T-helper 1 cell treated with Interleukin-12 subunit alpha and Interleukin-12 subunit beta and Interleukin-4 antibody, amounts not matched to agents 30 ng/mL and 1 ng/mL, for 36 hours (primary cell): ENCODE measurements at regions not wholly inside any gene's neighbourhood (a gene's known extent, or its start where the extent isn't known, plus 50 kb on each side); places are given as distances from the start of the nearest gene placed in this dataset.

Experiments used
- intact Hi-C: fragments of 100-400 bp; cut with micrococcal nuclease; formaldehyde crosslinking; loops from one replicate; pipeline ENCODE4 v1.15.1; 2024

DNA sequence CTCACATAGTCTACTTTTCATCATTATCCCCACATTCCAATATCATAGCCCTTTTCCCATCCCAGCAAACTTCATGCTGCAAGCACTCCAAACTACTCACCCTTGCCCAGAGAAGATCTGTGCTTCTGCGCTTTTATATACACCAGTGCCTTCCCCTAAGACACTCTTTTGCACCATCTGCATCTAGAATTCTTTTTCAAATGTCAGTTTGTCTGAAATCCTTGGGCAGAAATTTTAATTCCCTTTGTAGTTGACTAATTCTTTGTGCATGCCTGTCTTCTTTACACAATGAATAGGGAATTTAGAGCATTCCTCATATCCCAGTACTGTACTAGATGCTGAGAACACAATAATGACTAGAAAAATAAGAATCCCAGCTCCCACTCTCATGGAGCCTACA, 298.9 kb downstream of the KCNN2 start:
- intact Hi-C loops, result no loop called here

DNA sequence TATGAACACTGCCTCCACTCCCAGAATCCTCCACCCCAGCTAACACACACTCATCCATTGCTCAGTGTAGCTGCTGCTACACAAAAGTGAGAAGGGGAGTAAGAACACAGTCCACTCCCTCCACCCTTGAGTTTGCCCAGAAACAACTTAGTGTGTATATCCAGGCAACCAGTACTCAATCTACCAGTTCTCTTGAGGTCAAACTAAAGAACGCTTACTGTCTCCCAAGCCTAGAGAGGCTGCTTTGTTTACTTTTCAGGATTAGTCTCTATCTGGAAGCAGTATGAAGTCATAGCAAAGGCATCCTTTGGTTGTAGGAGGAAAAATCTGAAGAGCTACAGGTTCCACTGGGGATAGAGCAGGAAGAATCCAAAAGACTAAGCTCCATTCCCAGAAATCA, 296.3 kb downstream of the KCNN2 start:
- intact Hi-C loops, result no loop called here

DNA sequence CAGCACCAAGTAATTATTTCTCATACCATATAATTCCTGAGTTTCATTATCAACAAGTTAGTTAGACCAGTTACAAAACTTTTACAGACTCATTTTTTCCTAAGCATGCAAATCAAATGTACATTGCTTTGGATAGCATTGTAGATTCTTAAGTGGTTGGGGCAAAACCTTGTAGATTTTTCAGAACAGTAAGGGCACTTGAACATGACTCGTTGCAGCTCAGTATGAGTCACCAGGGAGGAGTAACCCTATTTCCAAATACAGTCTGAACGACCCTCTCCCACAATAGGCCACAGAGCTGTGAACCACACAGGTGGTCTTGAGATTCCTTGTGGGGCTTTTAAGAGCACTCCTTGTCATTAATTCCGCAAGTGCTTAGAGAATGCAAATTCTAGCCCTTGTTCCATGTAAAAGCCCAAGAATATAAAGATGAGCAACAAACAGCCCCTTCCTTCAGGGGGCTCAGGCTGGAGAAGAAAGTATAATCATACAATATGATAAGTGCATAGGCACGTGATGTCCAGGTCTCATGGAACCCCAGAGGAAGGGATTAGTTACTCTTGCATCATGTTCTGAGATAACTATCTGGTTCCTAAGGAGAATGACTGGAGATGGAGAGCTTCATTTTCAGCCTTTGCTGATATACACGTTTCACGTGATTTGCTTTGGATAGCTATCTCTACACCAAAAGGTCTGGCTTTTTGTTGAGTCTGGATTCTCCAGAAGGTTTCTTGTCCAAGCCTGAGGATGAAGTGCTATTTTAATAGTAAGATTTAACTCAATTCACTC, 295.7 kb downstream of the KCNN2 start:
- intact Hi-C loops, result no loop called here

DNA sequence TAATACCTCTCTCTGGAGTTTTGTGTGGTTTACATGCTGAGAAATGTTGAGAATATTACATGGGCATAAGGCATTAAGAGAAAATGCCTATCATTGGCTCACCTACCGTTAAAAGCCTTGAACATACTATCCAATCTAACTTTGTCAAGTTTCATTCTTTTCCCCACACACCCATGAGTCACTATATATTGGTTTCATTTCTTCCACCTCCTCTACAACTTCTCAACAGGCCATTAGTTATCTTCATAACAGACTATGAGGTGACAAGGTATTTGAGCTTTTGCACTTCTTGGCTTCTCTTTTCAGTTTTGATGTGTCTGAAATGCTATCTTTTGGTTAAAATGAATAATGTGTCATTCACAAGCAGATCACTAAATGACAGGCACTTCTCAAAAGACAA, 288.0 kb downstream of the KCNN2 start:
- intact Hi-C loops, result no loop called here

DNA sequence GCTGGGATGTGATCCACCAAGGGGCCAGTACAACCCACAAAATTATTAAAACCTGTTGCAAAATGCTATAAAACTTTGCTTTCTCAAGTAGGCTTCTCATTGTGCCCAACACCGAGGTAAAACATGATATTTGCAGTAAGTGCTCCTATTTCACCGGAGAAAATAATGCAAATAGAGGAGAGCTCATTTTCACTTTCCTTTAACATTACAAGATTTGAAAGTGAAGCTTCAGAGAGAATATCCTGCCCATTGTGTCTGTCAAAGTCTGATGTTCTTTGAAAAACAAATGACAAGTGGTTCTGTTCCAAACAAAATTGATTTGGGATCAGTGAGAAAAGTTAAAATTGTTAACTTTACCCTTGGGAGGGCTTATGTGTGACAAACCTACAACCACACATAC, 287.1 kb downstream of the KCNN2 start:
- intact Hi-C loops, result no loop called here

DNA sequence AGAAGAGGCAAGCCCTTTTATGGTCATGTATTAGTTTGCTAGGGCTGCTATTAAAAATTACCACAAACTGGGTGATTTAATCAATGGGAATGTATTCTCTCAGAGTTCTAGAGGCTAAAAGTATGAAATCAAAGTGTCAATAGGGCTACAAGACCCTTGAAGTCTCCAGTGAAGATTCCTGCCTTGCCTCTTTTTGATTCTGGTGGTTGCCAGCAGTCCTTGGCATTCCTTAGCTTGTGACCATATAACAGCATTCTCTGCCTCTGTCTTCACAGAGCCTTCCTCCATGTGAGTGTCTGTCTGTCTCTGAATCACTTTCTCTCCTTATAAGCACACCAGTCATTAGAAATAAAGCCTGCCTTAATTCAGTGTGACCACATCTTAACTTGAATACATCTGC, 282.7 kb downstream of the KCNN2 start:
- intact Hi-C loops, result no loop called here

DNA sequence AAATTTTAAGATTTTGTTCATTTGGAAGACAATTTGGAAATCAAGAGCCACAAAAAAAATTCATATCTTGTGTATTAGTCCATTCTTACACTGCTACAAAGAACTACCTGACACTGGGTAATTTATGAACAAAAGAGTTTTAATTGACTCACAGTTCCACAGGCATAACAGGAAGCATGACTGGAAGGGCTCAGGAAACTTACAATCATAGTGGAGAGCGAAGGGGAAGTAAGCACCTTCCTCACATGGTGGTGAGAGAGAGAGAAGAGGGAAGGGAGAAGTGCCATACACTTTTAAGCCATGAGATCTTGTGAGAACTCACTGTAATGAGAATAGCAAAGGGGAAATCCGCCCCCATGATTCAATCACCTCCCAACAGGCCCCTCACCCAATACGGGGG, 274.4 kb downstream of the KCNN2 start:
- intact Hi-C loops, result no loop called here

DNA sequence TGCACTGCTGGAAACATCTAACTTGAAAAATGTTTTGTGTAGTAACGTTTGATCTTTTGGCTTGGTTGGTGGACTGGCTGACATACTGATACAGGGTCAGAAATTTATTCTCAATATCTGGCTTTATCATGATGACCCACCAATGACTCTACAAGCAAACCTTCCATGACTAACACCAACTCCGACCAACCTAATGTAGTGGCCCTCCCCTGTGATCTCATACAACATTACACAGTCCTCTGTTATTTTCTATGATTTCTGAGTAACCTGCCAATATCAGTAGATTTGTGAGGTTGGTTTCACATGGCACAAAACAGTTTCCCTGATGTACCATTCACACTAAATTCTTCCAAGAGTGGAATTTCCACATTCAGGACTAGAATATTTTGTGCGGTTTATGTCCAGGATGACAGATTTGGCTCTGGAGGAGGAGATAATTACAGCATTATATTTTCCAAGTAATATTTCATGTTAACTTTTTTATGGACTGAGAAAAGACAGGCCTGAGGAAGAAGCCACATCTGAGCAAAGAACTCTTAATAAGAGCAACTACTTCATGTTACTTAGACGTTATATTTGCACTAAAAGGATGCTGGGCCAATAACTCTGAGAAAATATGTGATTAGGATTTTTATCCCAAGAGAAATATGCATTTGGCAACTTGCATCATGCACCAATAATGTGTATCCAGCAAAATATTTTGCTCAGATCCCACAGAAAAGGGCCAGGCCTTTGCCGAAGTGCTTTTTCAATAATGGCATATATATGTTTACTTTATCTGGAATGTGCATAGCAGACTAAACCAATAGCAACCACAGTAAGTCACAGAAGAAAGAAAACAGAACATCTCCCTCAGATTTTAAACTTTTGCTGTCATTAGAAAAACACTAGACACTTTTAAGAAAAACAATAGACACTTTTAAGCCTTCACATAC, 273.4 kb downstream of the KCNN2 start:
- intact Hi-C loops, result no loop called here

DNA sequence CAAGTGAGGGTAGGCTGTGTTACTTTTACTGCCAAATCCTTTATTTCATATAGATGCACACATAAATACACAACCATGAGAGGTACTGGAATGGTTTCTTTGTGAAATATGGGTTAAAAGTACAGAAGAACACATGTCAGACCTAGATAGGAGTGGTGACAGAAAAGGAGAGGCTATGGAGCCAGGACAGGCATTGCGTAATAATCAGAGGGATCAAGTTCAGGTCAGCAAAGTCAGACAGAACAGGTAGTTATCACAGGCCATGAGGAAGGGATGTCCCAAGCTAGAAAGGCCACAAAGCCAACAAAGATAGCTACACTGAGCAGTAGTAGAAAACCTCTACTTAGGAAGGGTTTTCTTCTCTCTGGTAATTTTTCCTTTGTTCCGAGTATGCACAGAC, 272.6 kb downstream of the KCNN2 start:
- intact Hi-C loops, result no loop called here

DNA sequence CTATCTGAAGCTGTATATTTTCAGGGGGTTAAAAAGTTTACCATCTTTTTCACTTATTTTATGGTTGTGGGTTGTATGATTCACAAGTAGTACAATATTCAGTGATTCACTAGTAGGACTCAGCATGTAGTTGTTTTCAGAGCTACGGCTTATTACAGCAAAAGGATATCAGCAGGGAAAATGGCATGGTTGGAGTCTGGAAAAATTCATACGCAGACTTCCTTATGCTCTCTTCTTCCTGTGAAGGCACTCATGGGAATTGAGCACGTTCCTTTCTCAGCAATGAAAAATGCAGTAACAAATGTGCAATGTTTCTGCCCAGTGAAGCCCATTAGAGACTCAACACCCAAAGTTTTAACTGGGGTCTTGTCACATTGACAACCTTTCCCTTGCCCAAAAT, 250.5 kb downstream of the KCNN2 start:
- intact Hi-C loops, result no loop called here

DNA sequence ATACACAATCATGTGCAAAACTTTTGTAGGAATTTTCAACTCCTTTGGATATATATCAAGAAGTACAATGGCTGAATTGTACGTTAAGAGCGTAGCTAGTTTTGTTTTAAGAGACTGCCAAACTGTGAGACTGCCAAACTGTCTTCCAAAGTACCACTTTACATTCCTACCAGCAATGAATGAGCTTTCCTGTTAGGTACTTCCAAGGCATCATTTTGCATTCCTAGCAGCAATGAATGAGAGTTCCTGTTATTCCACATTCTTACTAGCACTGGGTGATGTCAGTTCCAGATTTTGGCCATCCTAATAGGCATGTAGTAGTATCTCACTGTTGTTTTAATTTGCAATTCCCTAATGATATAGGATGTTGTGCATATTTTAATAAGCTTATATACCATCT, 219.3 kb downstream of the KCNN2 start:
- intact Hi-C loops, result no loop called here

DNA sequence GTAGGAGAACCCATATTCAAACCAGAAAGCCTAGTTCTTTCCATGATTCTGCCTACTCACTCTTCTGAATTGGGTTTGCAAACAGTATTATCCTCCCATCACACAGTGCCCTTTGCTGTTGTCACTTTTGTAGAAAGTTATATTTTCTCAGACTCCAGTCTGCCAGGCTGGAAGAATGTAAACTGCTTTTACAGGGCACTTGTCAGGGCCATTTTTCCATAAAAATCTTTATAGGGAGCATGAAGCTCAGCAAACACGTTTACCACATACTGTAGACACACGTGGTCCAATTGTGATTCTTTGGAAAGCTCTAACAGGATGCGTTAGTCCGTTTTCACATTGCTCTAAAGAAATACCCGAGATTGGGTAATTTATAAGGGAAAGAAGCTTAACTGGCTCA, 204.0 kb downstream of the KCNN2 start:
- intact Hi-C loops, result no loop called here

DNA sequence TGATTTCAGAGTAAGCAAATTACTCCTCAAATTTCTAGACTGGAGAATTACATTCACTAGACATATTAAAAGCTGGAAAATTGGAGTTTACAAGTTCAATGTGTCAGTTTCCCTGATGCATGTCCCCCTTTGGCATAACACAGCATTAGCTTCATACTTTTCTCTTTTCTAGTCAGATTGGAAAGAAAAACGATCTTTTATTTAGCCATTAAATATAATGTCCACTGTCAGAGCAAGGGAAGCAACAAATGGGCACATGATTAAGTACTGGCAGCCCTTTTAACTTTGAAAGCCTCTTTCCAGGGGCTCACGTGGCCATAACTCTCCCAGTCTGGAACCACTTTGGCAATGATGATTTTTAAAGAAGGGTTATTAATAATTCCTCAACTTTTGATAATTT, 203.3 kb downstream of the KCNN2 start:
- intact Hi-C loops, result no loop called here

DNA sequence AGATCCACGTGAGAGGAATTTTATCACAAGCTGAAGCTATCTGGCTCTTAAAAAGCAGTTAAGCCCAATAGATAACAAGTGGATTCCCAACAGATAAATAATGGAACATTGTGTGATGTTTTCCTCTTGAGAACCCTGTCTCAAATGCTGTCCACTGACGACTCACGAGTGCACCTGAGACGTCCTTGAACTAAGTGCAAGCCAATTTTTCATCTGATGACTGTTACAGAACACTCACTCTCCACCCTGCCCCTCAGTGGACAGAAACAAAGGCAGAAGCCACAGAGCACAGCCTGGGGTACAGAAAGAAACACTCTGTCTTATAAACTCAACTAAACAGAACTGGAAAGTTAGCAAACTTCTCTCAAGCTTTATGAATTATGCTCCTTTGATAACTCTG, 199.5 kb downstream of the KCNN2 start:
- intact Hi-C loops, result no loop called here
